RWPE2 (cell line): ENCODE measurements at regions not wholly inside any gene's neighbourhood (a gene's known extent, or its start where the extent isn't known, plus 50 kb on each side); places are given as distances from the start of the nearest gene placed in this dataset.

Experiments used
- ATAC-seq: fragments of 200-7000 bp; cut with Tn5 transposase; 3 replicates; pipeline ENCODE4 v1.9.1; 2021; ENCODE audit warnings: low read depth
- DNase-seq: peaks from one replicate; pipeline ENCODE4 v3.0.0-alpha.2; 2020; ENCODE audit warnings: low spot score
- H3K27ac ChIP-seq: fragments of 450-650 bp; 2 replicates; pipeline ENCODE4 v1.5.1; 2017; ENCODE audit warnings: mild to moderate bottlenecking; ENCODE audit not compliant: poor library complexity, severe bottlenecking
- H3K27me3 ChIP-seq: fragments of 250-450 bp; sonication (Bioruptor Pico); 2 replicates; pipeline ENCODE4 v1.5.1; 2021; ENCODE audit warnings: mild to moderate bottlenecking, moderate library complexity; ENCODE audit not compliant: insufficient read depth, poor library complexity, severe bottlenecking
- H3K36me3 ChIP-seq: fragments of 250-450 bp; sonication (Bioruptor Pico); 2 replicates; pipeline ENCODE4 v1.5.1; 2020; ENCODE audit warnings: low read depth, mild to moderate bottlenecking, moderate library complexity
- H3K4me1 ChIP-seq: fragments of 250-450 bp; sonication (Bioruptor Pico); 2 replicates; pipeline ENCODE4 v1.5.1; 2021; ENCODE audit warnings: mild to moderate bottlenecking, moderate library complexity; ENCODE audit not compliant: insufficient read depth, poor library complexity, severe bottlenecking
- H3K4me3 ChIP-seq: fragments of 250-450 bp; sonication (Bioruptor Pico); 2 replicates; pipeline ENCODE4 v1.5.1; 2021; ENCODE audit warnings: mild to moderate bottlenecking, moderate library complexity; ENCODE audit not compliant: severe bottlenecking
- H3K9me3 ChIP-seq: fragments of 250-450 bp; sonication (Bioruptor Pico); 2 replicates; pipeline ENCODE4 v1.5.1; 2021; ENCODE audit warnings: mild to moderate bottlenecking, moderate library complexity; ENCODE audit not compliant: severe bottlenecking
- TF ChIP-seq, protein P1 (sequence below): fragments of 450-650 bp; IDR thresholded peaks from one replicate; pipeline ENCODE4 v1.5.1; 2017; ENCODE audit warnings: mild to moderate bottlenecking, moderate library complexity; ENCODE audit not compliant: poor library complexity, severe bottlenecking

DNA sequence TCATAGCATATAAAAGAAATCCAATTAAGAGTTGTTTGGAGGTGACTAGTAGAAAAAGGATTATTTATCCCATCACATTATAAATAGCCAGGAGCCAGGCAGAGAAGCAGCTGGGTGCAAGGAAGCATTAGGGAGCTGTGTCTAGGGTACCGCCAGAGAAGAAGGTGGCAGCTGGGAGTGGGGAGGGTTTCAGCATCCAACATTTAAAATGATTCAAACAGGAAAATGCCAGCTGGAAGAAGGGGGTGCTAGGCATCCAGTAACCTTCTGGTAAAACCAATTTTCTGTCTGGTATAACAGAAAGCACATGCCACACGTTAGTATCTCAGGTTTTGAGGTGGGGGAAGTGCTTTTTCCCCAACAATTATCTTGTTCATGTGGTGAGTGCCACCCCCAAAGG lies 452.4 kb downstream of the ZEB2 start:
- Histone ChIP-seq H3K9me3 (no peaks in the 10 kb centered on the region), H3K27me3 (no peaks in the 10 kb centered on the region), H3K4me1 (no peaks in the 10 kb centered on the region), H3K36me3 (no peaks in the 10 kb centered on the region), H3K4me3 (no peak overlapping the region), H3K27ac (no peak overlapping the region)
- ATAC-seq (no peak), DNase-seq (no peak)
- TF ChIP-seq, protein P1, sequence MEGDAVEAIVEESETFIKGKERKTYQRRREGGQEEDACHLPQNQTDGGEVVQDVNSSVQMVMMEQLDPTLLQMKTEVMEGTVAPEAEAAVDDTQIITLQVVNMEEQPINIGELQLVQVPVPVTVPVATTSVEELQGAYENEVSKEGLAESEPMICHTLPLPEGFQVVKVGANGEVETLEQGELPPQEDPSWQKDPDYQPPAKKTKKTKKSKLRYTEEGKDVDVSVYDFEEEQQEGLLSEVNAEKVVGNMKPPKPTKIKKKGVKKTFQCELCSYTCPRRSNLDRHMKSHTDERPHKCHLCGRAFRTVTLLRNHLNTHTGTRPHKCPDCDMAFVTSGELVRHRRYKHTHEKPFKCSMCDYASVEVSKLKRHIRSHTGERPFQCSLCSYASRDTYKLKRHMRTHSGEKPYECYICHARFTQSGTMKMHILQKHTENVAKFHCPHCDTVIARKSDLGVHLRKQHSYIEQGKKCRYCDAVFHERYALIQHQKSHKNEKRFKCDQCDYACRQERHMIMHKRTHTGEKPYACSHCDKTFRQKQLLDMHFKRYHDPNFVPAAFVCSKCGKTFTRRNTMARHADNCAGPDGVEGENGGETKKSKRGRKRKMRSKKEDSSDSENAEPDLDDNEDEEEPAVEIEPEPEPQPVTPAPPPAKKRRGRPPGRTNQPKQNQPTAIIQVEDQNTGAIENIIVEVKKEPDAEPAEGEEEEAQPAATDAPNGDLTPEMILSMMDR, result no peak

DNA sequence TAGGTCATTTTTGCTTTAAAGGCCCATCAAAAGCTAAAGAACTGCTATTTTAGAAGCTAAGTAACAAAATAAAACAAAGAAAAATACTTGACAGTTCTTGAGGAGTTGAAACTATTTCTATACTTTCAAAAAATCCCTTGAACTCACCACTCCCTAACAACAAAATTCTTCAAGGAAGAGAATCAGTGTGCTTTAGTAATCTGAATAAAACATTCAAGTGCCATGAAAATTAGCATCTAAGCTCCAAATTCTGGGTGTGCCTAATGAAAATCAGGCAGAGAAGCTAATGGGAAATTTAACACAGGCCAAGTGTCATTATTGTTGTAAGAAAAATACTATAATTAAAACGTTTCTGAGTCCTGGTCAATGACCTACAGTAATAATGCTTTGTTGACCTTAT lies 456.3 kb downstream of the ZEB2 start:
- no peak overlapping the region for H3K27ac ChIP-seq
- no peaks in the 10 kb centered on the region for H3K9me3 ChIP-seq
- no peak overlapping the region for H3K4me3 ChIP-seq
- H3K27me3 ChIP-seq, result no peaks in the 10 kb centered on the region
- no peaks in the 10 kb centered on the region for H3K36me3 ChIP-seq
- TF ChIP-seq, protein P1, result no peak
- H3K4me1 ChIP-seq, result no peaks in the 10 kb centered on the region
- ATAC-seq (no peak), DNase-seq (no peak)

DNA sequence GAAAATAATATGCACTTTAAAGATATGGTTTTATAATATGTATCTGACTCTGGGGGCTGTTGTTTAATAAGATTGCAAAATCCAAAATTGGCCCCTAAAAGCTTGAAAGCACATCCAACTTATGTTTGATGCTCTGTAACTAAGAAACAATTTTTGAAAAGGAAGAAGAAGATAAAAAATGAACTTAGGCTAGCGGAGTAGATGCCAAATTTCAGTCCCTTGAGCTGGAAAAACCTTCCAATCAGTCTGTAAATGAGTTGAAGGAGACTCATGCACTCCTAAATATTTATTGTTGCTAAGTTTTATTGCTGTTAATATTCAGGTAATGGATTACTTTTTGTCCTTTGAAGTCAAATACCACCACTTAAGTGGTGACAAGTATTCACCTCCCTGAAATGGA lies 465.0 kb downstream of the ZEB2 start:
- no peak for ATAC-seq
- Histone ChIP-seq H3K9me3 (no peaks in the 10 kb centered on the region), H3K36me3 (no peaks in the 10 kb centered on the region), H3K27me3 (no peaks in the 10 kb centered on the region), H3K4me3 (no peak overlapping the region), H3K27ac (no peak overlapping the region), H3K4me1 (no peaks in the 10 kb centered on the region)
- DNase-seq, result no peak
- TF ChIP-seq, protein P1, result no peak

DNA sequence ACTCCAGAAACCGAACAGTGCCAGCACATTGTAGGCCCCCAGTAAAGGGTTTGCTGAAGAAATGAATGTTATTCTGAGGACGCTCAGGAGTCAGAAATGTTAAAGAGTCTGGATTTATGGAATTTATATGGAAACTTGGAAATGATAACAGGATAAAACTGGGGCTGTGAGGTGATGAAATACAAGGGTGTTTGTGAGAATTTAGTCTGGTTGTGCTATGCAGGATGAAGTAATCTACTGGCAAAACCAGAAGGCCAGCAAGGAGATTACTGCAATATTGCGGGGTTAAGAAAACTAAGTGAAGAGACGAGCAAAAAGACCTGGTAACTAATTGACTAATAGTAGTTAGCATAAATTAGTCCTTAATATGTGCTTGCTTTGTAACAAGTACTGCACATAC lies 467.8 kb downstream of the ZEB2 start:
- Histone ChIP-seq H3K27me3 (no peaks in the 10 kb centered on the region), H3K4me1 (no peaks in the 10 kb centered on the region), H3K36me3 (no peaks in the 10 kb centered on the region), H3K4me3 (no peak overlapping the region), H3K27ac (no peak overlapping the region), H3K9me3 (no peaks in the 10 kb centered on the region)
- DNase-seq (no peak), ATAC-seq (no peak)
- TF ChIP-seq, protein P1, result no peak

DNA sequence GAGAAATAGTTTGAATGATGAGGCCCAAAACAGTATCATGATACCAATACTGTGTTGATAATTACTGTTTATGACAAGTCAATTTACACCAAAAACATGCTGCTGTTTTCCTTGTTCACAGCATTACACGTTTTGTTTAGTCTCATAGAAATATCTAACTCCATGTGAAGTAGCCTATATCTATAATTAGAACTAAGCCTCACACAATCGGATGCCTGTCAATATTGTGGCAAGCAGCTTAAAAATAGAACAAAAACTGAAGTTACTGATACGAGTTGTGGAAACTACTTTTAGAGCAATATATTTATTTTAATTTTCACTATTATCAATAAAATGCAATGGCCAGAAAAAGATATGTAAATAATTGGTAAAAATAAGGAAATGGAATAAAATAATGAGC lies 470.8 kb downstream of the ZEB2 start:
- no peak for DNase-seq
- TF ChIP-seq, protein P1, result no peak
- no peak overlapping the region for H3K4me3 ChIP-seq
- H3K27ac ChIP-seq, result no peak overlapping the region
- H3K4me1 ChIP-seq, result no peaks in the 10 kb centered on the region
- H3K36me3 ChIP-seq, result no peaks in the 10 kb centered on the region
- H3K27me3 ChIP-seq, result no peaks in the 10 kb centered on the region
- ATAC-seq, result no peak
- H3K9me3 ChIP-seq, result no peaks in the 10 kb centered on the region
